Activated CD8-positive, alpha-beta memory T cell treated with anti-CD3 and anti-CD28 coated beads for 36 hours (primary cell): ENCODE measurements at regions not wholly inside any gene's neighbourhood (a gene's known extent, or its start where the extent isn't known, plus 50 kb on each side); places are given as distances from the start of the nearest gene placed in this dataset.
"Not testable (repeated sequence)": the region's sequence is repeated elsewhere in the genome, so short reads cannot be mapped to it uniquely, and the experiment has no call there.

ENCODE experiments used
- CTCF ChIA-PET: fragments of 350-600 bp; sonication (Branson Sonifier 250); formaldehyde crosslinking; loops from one replicate; lab custom pipeline; 2021; ENCODE audit warnings: antibody characterized with exemption; lab: Charles Lee
- POLR2A ChIA-PET: fragments of 350-600 bp; sonication (Branson Sonifier 250); formaldehyde crosslinking; loops from one replicate; lab custom pipeline; 2021; ENCODE audit warnings: antibody characterized with exemption; lab: Charles Lee

GRCh38 chr21:23900727-23901126, 1706.6 kb downstream of the MRPL39 start:
- ChIA-PET CTCF (no interaction called here), POLR2A (no interaction called here)

GRCh38 chr21:23899561-23899960, 1707.7 kb downstream of the MRPL39 start:
- POLR2A ChIA-PET, result no interaction called here
- CTCF ChIA-PET, result no interaction called here

GRCh38 chr21:23890652-23891051, 1716.6 kb downstream of the MRPL39 start:
- CTCF ChIA-PET, result no interaction called here

GRCh38 chr21:23887725-23888306, 1719.5 kb downstream of the MRPL39 start:
- POLR2A ChIA-PET, result no interaction called here
- CTCF ChIA-PET, result no interaction called here

More at GRCh38 chr21:23890652-23891051, 1716.6 kb downstream of the MRPL39 start:
- POLR2A ChIA-PET, result no interaction called here

- ChIA-PET CTCF (no interaction called here), POLR2A (no interaction called here)
Observed at GRCh38 chr21:23886828-23887724, 1720.2 kb downstream of the MRPL39 start.

- ChIA-PET CTCF (no interaction called here), POLR2A (no interaction called here)
Observed at GRCh38 chr21:23881783-23882182, 1725.5 kb downstream of the MRPL39 start.

- ChIA-PET POLR2A (no interaction called here), CTCF (no interaction called here)
Observed at GRCh38 chr21:23876925-23877558, 1730.2 kb downstream of the MRPL39 start.

- ChIA-PET CTCF (no interaction called here), POLR2A (no interaction called here)
Observed at GRCh38 chr21:23874271-23874670, 1733.0 kb downstream of the MRPL39 start.

GRCh38 chr21:23861911-23862504, 1745.3 kb downstream of the MRPL39 start:
- CTCF ChIA-PET, result no interaction called here
- POLR2A ChIA-PET, result no interaction called here

DNA sequence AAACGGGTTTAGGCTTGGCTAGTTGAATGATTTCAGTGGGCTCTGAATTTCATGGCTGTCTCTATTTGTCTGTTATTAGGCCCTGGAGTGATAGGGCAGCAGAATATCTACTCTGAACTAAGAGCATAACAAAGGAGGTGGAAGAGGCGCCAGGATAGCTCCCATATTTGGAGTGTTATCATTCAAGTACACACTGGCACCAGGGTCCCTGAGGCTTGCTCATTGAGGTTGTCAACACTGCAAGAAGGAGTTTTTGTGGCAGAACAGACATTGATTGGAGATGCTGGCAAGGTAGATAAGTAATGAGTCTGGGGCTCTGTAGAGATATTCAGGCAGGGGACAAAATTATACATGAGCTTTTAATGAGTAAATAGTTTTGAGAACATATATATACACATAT, 1748.4 kb downstream of the MRPL39 start:
- ChIA-PET CTCF (no interaction called here), POLR2A (no interaction called here)

GRCh38 chr21:23853796-23854379, 1753.4 kb downstream of the MRPL39 start:
- ChIA-PET POLR2A (no interaction called here), CTCF (interaction anchor here (1.3 to 2.8 kb wide), 3 partner anchors 82 to 115 kb away, joined by 3 to 9 read pairs (median 3); no protein-coding TSS in a partner anchor)

DNA sequence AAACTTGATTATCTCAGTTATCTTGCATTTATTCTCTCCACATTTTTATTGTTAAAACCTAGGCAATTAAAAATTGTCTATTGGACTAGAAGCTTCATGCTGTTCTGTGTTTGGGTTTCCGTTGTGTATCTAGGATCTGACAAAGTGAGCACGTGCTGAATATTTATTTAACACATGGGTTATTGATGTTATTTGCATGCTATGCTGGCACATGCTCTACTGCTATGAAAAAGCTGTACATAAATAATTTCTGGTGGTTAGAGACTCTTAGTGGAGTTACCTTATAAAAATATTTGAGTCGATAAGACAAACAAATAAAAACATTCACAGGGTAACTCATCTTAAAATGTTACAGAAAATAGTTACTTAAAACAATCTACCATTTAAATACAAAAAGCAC, 1769.7 kb downstream of the MRPL39 start:
- CTCF ChIA-PET, result no interaction called here
- POLR2A ChIA-PET, result no interaction called here

- CTCF ChIA-PET, result interaction anchor here (0.7 kb wide), 1 partner anchor 436 kb away, joined by 3 read pairs; no protein-coding TSS in a partner anchor
Observed at GRCh38 chr21:23822760-23823159, 1784.5 kb downstream of the MRPL39 start.

GRCh38 chr21:23817337-23817736, 1789.9 kb downstream of the MRPL39 start:
- CTCF ChIA-PET, result no interaction called here
- POLR2A ChIA-PET, result no interaction called here

More at GRCh38 chr21:23822760-23823159, 1784.5 kb downstream of the MRPL39 start:
- POLR2A ChIA-PET, result no interaction called here

DNA sequence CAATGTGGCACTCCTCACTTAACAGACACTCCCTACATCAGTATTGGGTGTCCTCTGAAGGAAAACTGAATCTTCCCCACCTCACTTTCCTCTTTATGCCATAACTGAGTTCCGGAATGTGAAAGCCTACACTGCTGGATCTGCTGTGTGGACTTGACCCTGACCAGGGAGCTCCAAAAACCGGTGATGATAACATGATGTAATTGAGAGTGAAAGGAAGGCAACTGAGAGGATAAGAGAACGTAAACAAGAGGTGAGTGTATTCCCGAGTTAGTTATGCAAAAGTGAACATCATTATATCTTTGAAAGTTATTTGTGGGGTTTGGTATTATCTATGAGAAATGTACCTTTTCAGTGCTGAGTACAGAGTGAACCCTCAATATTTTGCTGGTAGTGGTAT, 1794.8 kb downstream of the MRPL39 start:
- POLR2A ChIA-PET, result no interaction called here
- CTCF ChIA-PET, result no interaction called here

- POLR2A ChIA-PET, result no interaction called here
- CTCF ChIA-PET, result no interaction called here
Observed at GRCh38 chr21:23811805-23812204, 1795.5 kb downstream of the MRPL39 start.

DNA sequence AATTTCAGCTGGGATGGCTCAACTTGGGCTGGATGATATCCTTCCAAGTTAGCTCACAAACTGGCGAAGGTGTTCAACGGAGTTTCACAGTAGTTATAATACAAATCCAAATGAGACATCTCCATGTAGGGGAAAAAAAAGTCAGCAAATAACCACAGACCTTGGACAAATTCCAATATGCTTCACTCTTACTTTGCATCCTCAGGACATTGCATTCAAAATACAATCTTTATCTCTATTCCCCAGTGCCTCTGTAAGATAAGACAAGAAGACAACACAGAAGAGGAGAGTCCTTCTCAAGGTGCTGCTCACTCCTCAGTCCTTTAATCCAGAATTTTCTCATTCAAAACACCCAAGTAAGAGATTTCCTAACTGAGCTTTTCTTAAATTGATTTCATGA, 1797.7 kb downstream of the MRPL39 start:
- CTCF ChIA-PET, result no interaction called here
- POLR2A ChIA-PET, result no interaction called here

GRCh38 chr21:23806966-23807548, 1800.2 kb downstream of the MRPL39 start:
- CTCF ChIA-PET, result not testable (repeated sequence)

DNA sequence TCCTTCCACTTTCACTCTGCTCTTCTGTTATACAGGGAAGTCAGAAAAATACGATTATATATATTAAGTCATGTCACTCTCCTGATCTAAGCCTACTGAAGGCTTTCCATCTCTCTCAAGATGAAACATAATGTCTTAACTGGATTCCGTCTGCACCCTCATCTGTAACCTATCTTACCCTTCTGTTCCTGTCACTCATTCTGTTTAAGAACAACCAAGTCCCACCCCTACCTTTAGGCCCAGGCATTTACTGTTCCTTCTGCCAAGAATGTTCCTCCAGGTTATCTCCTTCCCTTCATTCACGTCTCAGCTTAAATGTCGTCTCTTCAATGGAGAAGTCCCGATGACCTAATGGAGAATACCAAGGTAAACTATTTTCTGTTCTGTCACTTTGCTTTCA, 1802.4 kb downstream of the MRPL39 start:
- ChIA-PET POLR2A (no interaction called here), CTCF (no interaction called here)

More at GRCh38 chr21:23806966-23807548, 1800.2 kb downstream of the MRPL39 start:
- POLR2A ChIA-PET, result not testable (repeated sequence)
